ENCODE measurements at regions not wholly inside any gene's neighbourhood (a gene's known extent, or its start where the extent isn't known, plus 50 kb on each side); places are given as distances from the start of the nearest gene placed in this dataset.

- no peak for DNase-seq (ENCODE audit: low read depth)
Observed at GRCh38 chr19:32241306-32241705, 104.1 kb upstream of the ZNF507 start.

- DNase-seq (ENCODE audit: low read depth), result no peak
Observed at GRCh38 chr19:32241932-32242710, 103.3 kb upstream of the ZNF507 start.

DNA sequence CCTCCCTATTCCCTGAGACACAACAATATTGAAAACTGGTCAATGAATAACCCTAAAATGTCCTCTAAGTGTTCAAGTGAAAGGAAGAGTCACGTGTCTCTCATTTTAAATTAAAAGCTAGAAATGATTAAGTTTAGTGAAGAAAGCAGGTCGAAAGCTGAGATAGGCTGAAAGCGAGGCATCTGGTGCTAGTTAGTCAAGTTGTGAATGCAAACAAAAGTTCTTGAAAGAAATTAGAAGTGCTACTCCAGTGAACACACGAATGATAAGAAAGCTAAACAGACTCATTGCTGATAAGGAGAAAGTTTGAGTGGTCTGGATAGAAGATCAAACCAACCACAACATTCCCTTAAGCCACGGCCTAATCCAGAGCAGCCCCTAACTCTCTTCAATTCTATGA is 99.4 kb upstream of the ZNF507 start:
- no peak for DNase-seq (ENCODE audit: low read depth)

DNA sequence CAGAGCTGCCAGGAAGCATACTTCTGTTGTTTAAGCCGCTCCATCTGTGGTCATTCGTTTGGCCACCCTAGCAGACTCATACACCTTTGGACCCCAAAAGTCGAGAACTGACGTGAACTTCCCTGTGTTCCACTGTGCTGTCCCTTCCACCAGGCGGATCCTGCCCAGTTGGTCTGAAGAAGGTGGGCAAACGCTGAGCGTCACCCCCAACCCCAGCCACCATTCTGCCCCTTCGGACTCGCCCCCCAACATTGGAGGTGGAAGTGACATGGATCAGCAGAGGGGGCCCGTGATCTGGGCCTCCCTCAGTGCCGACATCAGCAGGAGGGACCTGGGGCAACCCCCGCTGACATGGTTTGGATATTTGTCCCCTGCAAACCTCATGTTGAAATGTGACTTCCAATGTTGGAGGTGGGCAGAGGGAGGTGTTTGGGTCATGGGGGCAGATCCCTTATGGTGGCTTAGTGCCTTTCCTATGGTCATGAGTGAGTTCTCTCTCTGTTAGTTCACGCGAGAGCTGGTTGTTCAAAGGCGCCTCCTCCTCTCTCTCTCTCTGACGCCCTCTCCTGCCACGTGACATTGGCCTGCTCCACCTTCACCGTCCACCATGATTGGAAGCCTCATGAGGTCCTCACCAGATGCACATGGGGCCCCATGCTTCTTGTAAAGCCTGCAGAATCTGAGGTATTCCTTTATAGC is 93.6 kb upstream of the ZNF507 start:
- DNase-seq (ENCODE audit: low read depth), result no peak

DNA sequence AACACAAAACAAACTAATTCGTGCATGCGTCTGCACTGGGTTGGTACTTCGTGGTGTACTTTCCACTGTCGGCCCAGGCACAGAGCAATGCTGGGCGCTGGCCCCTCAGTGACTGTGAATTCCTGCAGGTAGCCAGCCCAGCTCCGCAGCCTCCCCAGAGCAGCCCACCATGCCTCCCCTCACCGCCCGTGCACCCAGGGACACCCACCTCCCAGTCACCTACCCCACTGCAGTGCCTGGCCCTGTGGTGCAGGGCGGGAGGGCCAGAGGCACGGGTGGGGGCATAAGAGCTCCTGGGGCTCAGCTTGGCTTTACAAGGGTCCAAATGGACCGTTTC is 93.1 kb upstream of the ZNF507 start:
- DNase-seq (ENCODE audit: low read depth), result no peak

GRCh38 chr19:32253683-32254508 is 91.5 kb upstream of the ZNF507 start:
- no peak for DNase-seq (ENCODE audit: low read depth)

DNA sequence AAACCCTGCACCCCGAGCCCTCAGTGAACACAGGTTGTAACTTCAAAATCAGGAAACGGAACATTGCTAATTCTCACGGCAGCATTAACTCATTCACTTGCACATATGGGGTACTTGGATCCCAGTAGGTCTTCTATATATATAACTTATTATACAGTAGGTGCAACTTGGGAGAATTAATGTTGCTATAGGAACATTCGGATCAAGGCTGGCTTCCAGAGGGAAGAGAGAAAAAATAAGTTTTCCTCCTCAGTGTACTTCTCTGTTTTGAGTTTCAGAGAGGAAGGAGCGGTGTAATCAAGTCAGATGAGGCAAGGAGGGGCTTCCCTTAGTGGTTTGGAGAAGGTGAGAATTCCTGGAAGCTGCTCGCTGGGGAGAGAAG is 90.9 kb upstream of the ZNF507 start:
- no peak for DNase-seq (ENCODE audit: low read depth)

- DNase-seq (ENCODE audit: low read depth), result no peak
Observed at GRCh38 chr19:32255536-32256295, 89.7 kb upstream of the ZNF507 start.

DNA sequence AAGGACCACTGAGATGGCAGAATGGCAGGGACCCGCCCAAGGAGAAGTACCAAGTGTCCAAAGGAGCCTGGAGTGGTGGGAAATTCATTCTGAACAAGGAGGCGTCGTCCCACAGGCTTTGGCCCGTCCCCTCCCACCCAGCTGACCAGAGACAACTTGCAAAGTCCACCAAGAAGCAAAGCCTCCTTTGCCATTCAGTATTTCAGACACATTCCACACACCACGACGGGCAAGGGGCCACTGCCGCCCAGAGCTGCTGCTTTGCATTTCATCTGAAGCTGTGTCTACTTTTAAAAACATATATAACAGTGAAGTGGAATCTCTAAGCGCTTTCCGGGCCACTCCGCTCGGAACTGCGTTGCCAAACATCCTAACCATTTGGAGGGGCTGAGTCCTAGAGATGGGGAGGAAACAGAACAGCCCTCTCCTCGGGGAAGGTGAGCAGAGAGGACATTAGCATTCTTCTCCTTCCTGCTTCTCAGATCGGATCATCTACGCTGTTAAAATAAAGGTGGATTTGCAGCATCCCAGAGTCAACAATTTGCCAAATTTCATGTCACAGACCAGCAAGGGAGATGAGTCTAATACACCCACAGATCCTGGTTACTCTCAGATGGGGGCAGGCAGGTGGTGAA is 89.0 kb upstream of the ZNF507 start:
- DNase-seq (ENCODE audit: low read depth), result no peak

- DNase-seq (ENCODE audit: low read depth), result no peak
Observed at GRCh38 chr19:32257326-32258073, 87.9 kb upstream of the ZNF507 start.

DNA sequence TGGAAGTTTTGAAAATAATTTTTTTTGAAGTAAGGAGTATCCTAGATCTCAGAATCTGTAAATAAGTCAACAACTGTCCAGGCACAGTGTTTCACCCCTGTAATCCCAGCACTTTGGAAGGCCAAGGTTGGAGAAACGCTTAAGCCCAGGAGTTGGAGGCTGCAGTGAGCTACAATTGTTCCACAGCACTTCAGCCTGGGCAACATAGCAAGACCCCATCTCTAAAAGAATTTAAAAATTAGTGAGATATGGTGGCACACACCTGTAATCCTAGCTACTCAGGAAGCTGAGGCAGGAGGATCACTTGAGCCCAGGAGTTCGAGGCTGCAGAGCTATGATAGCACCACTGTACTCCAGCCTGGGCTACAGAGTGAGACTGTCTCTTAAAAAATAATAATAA is 87.2 kb upstream of the ZNF507 start:
- no peak for DNase-seq (ENCODE audit: low read depth)

DNA sequence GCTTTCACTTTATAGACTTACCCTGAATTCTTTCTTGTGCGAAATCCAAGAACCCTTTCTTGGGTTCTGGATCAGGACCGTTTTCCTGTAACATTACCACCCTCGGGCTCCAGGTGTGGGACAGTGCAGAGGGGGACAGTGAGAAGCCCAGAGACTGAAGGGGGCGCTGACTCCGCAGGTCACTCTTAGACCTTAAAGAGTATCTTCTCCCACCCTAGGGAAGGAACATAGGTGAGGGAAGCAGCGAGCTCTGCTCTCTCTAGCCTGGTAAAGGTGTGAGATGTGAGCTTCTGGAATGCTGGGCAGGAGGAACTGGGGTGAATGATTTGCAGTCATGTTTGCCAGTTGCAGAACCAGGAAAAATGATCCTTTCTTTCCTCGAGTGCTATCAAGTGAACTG is 80.8 kb upstream of the ZNF507 start:
- no peak for DNase-seq (ENCODE audit: low read depth)

- peak; percentile 57 for DNase-seq (ENCODE audit: low read depth)
Observed at GRCh38 chr19:32265995-32266394, 79.4 kb upstream of the ZNF507 start.

GRCh38 chr19:32266460-32266859 is 79.0 kb upstream of the ZNF507 start:
- DNase-seq (ENCODE audit: low read depth), result no peak

DNA sequence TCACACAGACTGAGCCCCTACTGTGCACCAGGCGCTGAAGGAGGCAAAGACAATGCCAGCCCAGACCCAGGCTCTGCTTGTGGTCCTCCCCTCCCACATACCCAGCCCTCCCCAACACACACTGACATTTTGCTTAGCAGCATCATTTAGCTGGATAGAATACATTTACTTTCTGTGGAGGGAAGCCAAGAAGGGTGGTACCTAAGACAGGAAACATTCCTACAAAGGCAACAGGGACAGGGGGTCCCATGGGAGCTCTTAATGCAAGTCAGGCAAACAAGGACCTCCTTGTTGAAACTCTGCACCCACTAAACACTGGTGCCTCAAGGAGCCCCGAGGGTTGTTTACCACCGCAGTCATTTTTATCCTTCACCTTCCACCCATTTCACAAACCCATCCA is 77.0 kb upstream of the ZNF507 start:
- DNase-seq (ENCODE audit: low read depth), result no peak

DNA sequence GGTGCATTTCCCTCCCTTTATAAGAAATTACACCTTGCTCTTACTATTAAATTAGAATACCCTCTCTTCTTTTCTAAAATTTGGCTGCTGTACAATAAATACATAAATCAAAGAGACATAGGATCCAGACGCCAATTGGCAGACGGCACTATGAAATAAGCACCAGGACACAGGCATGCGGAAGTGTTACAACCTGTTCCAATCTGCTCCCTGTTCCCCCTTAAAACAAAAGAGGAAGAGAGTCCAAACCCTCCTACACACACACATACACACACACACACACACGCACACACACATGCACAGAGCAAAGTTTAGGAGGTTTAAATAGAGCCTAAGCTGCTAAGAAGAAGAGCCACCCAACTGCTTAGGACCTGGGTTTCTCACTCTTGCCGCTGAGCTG is 75.6 kb upstream of the ZNF507 start:
- no peak for DNase-seq (ENCODE audit: low read depth)

DNA sequence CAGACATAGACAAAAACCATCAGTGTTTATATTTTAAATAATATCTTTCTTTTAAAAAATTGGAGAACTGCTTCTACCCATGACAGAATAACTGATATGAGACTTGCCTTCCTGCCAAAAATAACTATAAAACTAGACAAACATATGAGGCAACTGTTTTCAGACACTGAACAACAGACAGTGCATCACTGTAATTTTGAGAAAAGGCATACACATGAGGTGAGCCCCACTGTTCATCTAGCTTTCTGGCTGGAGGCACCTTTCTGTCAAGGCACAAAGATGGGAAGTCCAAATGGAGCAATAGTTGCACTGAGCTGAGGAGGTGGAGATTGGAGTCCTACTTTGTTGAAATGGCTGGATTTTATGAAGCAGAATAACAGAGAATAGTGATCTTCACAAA is 71.9 kb upstream of the ZNF507 start:
- DNase-seq (ENCODE audit: low read depth), result no peak

DNA sequence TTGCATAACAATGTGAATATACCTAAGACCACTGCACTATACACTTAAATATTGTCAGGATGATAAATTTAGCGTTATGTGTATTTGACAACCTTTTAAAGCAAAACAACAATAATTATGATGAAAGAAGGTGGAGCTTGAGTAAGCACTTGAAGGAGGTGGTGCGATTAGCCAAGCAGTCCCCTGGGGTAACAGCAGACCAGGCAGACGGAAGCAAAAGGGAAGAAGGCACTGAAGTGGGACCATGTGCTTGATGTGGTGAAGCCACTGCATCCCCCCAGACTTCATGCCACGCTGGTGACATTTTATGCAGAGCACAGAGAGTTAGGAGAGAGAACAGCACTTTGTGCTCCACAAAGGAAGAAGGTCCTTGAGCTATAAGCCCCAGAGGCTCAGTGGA is 58.3 kb upstream of the ZNF507 start:
- DNase-seq (ENCODE audit: low read depth), result no peak

DNA sequence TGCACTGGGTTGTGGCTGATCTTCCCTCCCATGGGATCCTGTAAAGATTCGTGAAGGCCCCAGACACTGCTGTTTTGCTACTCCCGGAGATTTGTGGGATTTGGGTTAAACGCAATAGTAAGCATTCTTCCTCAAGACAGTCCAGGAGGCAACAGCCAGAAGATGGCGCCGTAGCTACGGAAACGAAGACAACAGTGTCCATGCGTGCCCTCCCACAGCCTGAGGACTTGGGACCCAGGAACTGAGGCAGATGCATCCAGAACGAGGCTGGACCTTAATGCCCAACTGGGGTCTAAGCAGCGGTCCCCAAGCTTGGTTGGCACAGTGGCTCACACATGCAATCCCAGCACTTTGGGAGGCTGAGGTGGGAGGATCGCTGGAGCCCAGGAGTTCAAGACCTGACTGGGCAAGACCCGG is 57.6 kb upstream of the ZNF507 start:
- DNase-seq (ENCODE audit: low read depth), result peak; percentile 75

- DNase-seq (ENCODE audit: low read depth), result no peak
Observed at GRCh38 chr19:32289566-32290210, 55.7 kb upstream of the ZNF507 start.

Measured in Daoy (cell line).